ENCODE measurements at regions not wholly inside any gene's neighbourhood (a gene's known extent, or its start where the extent isn't known, plus 50 kb on each side); places are given as distances from the start of the nearest gene placed in this dataset.

- no peak overlapping the region for H3K4me3 ChIP-seq (IDR thresholded peaks at IDR 0.05; ENCODE audit: insufficient read depth, low read depth, low read length)
- H3K4me2 ChIP-seq: peak overlapping the region; percentile 2; the same call in 1 of the 2 replicates
- H4K20me1 ChIP-seq (ENCODE audit: insufficient read depth): no peaks in the 10 kb centered on the region
- H3K4me1 ChIP-seq (ENCODE audit: low read depth, poor library complexity, severe bottlenecking): peaks cover 26% of the 10 kb centered on the region
- H3K36me3 ChIP-seq (ENCODE audit: insufficient read depth): no peaks in the 10 kb centered on the region
- no peak overlapping the region for H2AFZ ChIP-seq (ENCODE audit: low read depth)
- H3K27me3 ChIP-seq (ENCODE audit: insufficient read depth, low read depth): no peaks in the 10 kb centered on the region
- TF ChIP-seq, protein P1, sequence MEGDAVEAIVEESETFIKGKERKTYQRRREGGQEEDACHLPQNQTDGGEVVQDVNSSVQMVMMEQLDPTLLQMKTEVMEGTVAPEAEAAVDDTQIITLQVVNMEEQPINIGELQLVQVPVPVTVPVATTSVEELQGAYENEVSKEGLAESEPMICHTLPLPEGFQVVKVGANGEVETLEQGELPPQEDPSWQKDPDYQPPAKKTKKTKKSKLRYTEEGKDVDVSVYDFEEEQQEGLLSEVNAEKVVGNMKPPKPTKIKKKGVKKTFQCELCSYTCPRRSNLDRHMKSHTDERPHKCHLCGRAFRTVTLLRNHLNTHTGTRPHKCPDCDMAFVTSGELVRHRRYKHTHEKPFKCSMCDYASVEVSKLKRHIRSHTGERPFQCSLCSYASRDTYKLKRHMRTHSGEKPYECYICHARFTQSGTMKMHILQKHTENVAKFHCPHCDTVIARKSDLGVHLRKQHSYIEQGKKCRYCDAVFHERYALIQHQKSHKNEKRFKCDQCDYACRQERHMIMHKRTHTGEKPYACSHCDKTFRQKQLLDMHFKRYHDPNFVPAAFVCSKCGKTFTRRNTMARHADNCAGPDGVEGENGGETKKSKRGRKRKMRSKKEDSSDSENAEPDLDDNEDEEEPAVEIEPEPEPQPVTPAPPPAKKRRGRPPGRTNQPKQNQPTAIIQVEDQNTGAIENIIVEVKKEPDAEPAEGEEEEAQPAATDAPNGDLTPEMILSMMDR (conservative IDR thresholded peaks at IDR 0.05; ENCODE audit: low read depth, low read length): no peak
- H3K9ac ChIP-seq: no peak overlapping the region
- H3K79me2 ChIP-seq (ENCODE audit: insufficient read depth, low read depth): no peaks in the 10 kb centered on the region
- H3K27ac ChIP-seq: no peak overlapping the region
Observed at GRCh38 chr5:87784879-87785495, 372.3 kb upstream of the CCNH start.

- Histone ChIP-seq H3K36me3 (ENCODE audit: insufficient read depth) (no peaks in the 10 kb centered on the region), H2AFZ (ENCODE audit: low read depth) (no peak overlapping the region), H3K27ac (no peak overlapping the region), H3K4me1 (ENCODE audit: low read depth, poor library complexity, severe bottlenecking) (peaks cover 26% of the 10 kb centered on the region), H4K20me1 (ENCODE audit: insufficient read depth) (no peaks in the 10 kb centered on the region), H3K27me3 (ENCODE audit: insufficient read depth, low read depth) (no peaks in the 10 kb centered on the region), H3K79me2 (ENCODE audit: insufficient read depth, low read depth) (no peaks in the 10 kb centered on the region), H3K4me2 (peak overlapping the region; percentile 2; the same call in 1 of the 2 replicates), H3K4me3 (IDR thresholded peaks at IDR 0.05; ENCODE audit: insufficient read depth, low read depth, low read length) (no peak overlapping the region), H3K9ac (no peak overlapping the region)
- TF ChIP-seq, protein P1 (conservative IDR thresholded peaks at IDR 0.05; ENCODE audit: low read depth, low read length): no peak
Observed at GRCh38 chr5:87784311-87784710, 371.6 kb upstream of the CCNH start.

DNA sequence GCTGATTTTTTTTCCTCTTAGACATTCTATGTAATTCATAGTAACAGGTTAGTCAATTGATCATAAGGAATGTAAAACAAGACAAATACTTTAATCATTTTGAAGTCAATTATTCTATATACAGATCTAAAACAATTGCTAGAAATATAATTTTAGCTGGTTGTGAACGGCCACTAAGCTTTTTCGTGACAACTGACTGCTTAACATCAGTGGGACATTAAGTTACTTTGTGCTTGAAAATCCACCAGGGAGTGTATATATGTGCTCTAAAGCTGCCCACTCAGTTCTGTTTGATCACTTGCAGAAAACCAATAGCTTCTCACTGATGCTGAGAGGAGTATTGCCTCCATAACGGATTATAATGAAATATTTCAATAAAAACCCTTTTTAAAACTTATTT, 370.2 kb upstream of the CCNH start:
- no peaks in the 10 kb centered on the region for H3K27me3 ChIP-seq (ENCODE audit: insufficient read depth, low read depth)
- H3K4me2 ChIP-seq: no peak overlapping the region
- no peaks in the 10 kb centered on the region for H3K36me3 ChIP-seq (ENCODE audit: insufficient read depth)
- H3K9ac ChIP-seq: no peak overlapping the region
- H4K20me1 ChIP-seq (ENCODE audit: insufficient read depth): no peaks in the 10 kb centered on the region
- H3K4me3 ChIP-seq (IDR thresholded peaks at IDR 0.05; ENCODE audit: insufficient read depth, low read depth, low read length): no peak overlapping the region
- TF ChIP-seq, protein P1 (conservative IDR thresholded peaks at IDR 0.05; ENCODE audit: low read depth, low read length): no peak
- H2AFZ ChIP-seq (ENCODE audit: low read depth): no peak overlapping the region
- H3K79me2 ChIP-seq (ENCODE audit: insufficient read depth, low read depth): no peaks in the 10 kb centered on the region
- peaks cover 26% of the 10 kb centered on the region for H3K4me1 ChIP-seq (ENCODE audit: low read depth, poor library complexity, severe bottlenecking)
- H3K27ac ChIP-seq: no peak overlapping the region

DNA sequence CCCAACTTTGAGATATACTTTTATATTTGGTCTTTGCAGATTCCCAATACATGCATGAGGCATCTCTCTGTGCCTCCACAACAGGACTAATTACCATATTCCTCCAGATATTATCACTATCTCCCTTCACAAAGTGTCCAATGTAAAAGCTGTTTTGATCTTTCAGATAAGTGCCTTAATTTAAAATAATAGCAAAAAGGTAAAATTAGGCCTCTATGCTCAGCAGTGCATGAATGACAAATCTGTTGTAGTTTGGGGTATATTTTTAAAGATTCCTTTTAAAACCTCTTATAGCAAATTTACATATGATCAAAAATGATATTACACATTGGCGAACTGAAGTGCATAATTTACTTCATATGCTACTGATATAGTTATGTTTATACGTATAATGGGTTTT, 369.2 kb upstream of the CCNH start:
- peaks cover 26% of the 10 kb centered on the region for H3K4me1 ChIP-seq (ENCODE audit: low read depth, poor library complexity, severe bottlenecking)
- TF ChIP-seq, protein P1 (conservative IDR thresholded peaks at IDR 0.05; ENCODE audit: low read depth, low read length): no peak
- H3K27me3 ChIP-seq (ENCODE audit: insufficient read depth, low read depth): no peaks in the 10 kb centered on the region
- H3K27ac ChIP-seq: no peak overlapping the region
- H3K4me3 ChIP-seq (IDR thresholded peaks at IDR 0.05; ENCODE audit: insufficient read depth, low read depth, low read length): no peak overlapping the region
- H2AFZ ChIP-seq (ENCODE audit: low read depth): no peak overlapping the region
- H3K79me2 ChIP-seq (ENCODE audit: insufficient read depth, low read depth): no peaks in the 10 kb centered on the region
- no peak overlapping the region for H3K9ac ChIP-seq
- no peaks in the 10 kb centered on the region for H3K36me3 ChIP-seq (ENCODE audit: insufficient read depth)
- no peaks in the 10 kb centered on the region for H4K20me1 ChIP-seq (ENCODE audit: insufficient read depth)
- H3K4me2 ChIP-seq: no peak overlapping the region
